Hepatocyte (in vitro differentiated cells): ENCODE measurements at regions not wholly inside any gene's neighbourhood (a gene's known extent, or its start where the extent isn't known, plus 50 kb on each side); places are given as distances from the start of the nearest gene placed in this dataset.

Experiments used
- EZH2 ChIP-seq: fragments of 200-600 bp; sonication (generic); IDR thresholded peaks from 2 replicates; pipeline ENCODE4 v1.6.1; 2016; ENCODE audit warnings: antibody characterized with exemption, mild to moderate bottlenecking, borderline replicate concordance
- EZH2phosphoT487 ChIP-seq: fragments of 200-600 bp; sonication (generic); IDR thresholded peaks from one replicate; pipeline ENCODE4 v1.6.1; 2018; ENCODE audit warnings: antibody characterized with exemption, mild to moderate bottlenecking, low read depth, moderate library complexity; ENCODE audit not compliant: unreplicated experiment, severe bottlenecking
- TF ChIP-seq, protein P1 (sequence below): fragments of 200-600 bp; sonication (generic); IDR thresholded peaks from 2 replicates; pipeline ENCODE4 v1.5.1; 2016; ENCODE audit warnings: antibody characterized with exemption, mild to moderate bottlenecking; ENCODE audit not compliant: poor library complexity

DNA sequence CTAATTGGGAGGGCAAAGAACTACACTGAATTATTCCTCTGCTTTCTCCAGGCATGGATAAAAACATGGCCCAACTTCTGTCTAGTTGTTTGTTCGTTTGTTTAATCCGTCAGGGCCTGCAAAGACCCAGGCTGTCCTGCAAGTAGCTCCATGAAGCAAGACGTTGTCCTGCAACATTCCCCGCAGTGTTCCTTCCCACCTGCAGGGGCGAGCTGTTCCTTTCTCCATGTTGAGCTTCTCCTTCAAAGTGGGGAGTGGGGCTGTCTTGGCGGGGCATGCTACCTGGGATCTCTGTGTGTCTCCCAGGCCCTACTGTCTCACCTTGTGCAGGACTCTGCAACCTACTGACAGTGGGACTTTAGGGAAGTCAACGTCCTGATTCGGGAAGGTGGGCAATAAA lies 264.0 kb upstream of the SMIM21 start:
- TF ChIP-seq, protein P1, sequence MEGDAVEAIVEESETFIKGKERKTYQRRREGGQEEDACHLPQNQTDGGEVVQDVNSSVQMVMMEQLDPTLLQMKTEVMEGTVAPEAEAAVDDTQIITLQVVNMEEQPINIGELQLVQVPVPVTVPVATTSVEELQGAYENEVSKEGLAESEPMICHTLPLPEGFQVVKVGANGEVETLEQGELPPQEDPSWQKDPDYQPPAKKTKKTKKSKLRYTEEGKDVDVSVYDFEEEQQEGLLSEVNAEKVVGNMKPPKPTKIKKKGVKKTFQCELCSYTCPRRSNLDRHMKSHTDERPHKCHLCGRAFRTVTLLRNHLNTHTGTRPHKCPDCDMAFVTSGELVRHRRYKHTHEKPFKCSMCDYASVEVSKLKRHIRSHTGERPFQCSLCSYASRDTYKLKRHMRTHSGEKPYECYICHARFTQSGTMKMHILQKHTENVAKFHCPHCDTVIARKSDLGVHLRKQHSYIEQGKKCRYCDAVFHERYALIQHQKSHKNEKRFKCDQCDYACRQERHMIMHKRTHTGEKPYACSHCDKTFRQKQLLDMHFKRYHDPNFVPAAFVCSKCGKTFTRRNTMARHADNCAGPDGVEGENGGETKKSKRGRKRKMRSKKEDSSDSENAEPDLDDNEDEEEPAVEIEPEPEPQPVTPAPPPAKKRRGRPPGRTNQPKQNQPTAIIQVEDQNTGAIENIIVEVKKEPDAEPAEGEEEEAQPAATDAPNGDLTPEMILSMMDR = no peak
- TF ChIP-seq EZH2 (no peak), EZH2phosphoT487 (no peak)
